H1 (cell line): ENCODE measurements at regions not wholly inside any gene's neighbourhood (a gene's known extent, or its start where the extent isn't known, plus 50 kb on each side); places are given as distances from the start of the nearest gene placed in this dataset.

Source experiments
- CTCF ChIA-PET: fragments of 300-600 bp; sonication (Branson Sonifier 250); formaldehyde crosslinking; loops from one replicate; lab custom pipeline; 2021; ENCODE audit not compliant: partially characterized antibody; lab: Charles Lee
- POLR2A ChIA-PET: fragments of 300-600 bp; sonication (Branson Sonifier 250); formaldehyde crosslinking; loops from one replicate; lab custom pipeline; 2021; ENCODE audit warnings: inconsistent platforms; ENCODE audit not compliant: partially characterized antibody; lab: Charles Lee
- DNase-seq, 2 experiments: peaks; one replicate each; pipeline versions ENCODE4 v3.0.0 to v3.0.0-alpha.2; 2010 to 2022; ENCODE audit warnings: low spot score in 2 of 2, low read depth in 1 of 2, mixed read lengths in 1 of 2
- FAIRE-seq: peaks from 2 replicates; lab custom pipeline; 2011; peaks lifted over from hg19 to GRCh38; lab: Jason Lieb, UNC
- H2AFZ ChIP-seq: 2 replicates; pipeline ENCODE4 v1.8.1; 2012; ENCODE audit warnings: low read length, inconsistent platforms
- H2AK5ac ChIP-seq: 2 replicates; pipeline ENCODE4 v1.6.1; 2013; ENCODE audit warnings: low read depth, low read length
- H2BK120ac ChIP-seq: replicated peaks from 2 replicates; pipeline ENCODE3; 2013; ENCODE audit warnings: low read depth, low read length, inconsistent platforms
- H2BK12ac ChIP-seq: 2 replicates; pipeline ENCODE4 v1.6.1; 2013; ENCODE audit warnings: low read depth, low read length
- H2BK15ac ChIP-seq: 2 replicates; pipeline ENCODE4 v1.6.1; 2013; ENCODE audit warnings: low read length
- H2BK20ac ChIP-seq: 2 replicates; pipeline ENCODE4 v1.6.1; 2013; ENCODE audit warnings: low read length
- H2BK5ac ChIP-seq: 2 replicates; pipeline ENCODE4 v1.6.1; 2013; ENCODE audit warnings: low read depth, low read length
- H3K14ac ChIP-seq: 2 replicates; pipeline ENCODE4 v1.6.1; 2013; ENCODE audit warnings: inconsistent platforms; ENCODE audit not compliant: insufficient read length
- H3K18ac ChIP-seq: 2 replicates; pipeline ENCODE4 v1.6.1; 2013; ENCODE audit warnings: low read length; ENCODE audit errors: extremely low read depth
- H3K23ac ChIP-seq: 2 replicates; pipeline ENCODE4 v1.6.1; 2013; ENCODE audit warnings: inconsistent platforms; ENCODE audit not compliant: insufficient read length
- H3K23me2 ChIP-seq: 2 replicates; pipeline ENCODE4 v1.6.1; 2013; ENCODE audit warnings: low read depth, low read length
- H3K27ac ChIP-seq: 2 replicates; pipeline ENCODE4 v1.6.1; 2011; ENCODE audit warnings: low read depth, low read length, inconsistent platforms
- H3K27me3 ChIP-seq, 4 experiments: replicated peaks in 1 of 4; 1 replicate in 1 of 4; 2 replicates in 3 of 4; pipeline versions ENCODE4 v1.6.1 to v1.8.1; 2011 to 2013; ENCODE audit warnings: low read length in 3 of 4, mild to moderate bottlenecking in 3 of 4, inconsistent platforms in 2 of 4, mixed read lengths in 2 of 4, moderate library complexity in 1 of 4; ENCODE audit not compliant: control insufficient read depth in 3 of 4, insufficient read depth in 3 of 4; ENCODE audit errors: extremely low read depth in 1 of 4
- H3K36me3 ChIP-seq, 4 experiments: 2 replicates each; pipeline versions ENCODE4 v1.6.1 to v1.8.1; 2011 to 2013; ENCODE audit warnings: mild to moderate bottlenecking in 4 of 4, low read length in 3 of 4, moderate library complexity in 2 of 4, control low read depth in 1 of 4, inconsistent platforms in 1 of 4; ENCODE audit not compliant: insufficient read depth in 4 of 4, control insufficient read depth in 2 of 4
- H3K4ac ChIP-seq: replicated peaks from 2 replicates; pipeline ENCODE3; 2013; ENCODE audit warnings: low read length, low read depth, mixed read lengths, inconsistent platforms; ENCODE audit not compliant: insufficient read length
- H3K4me1 ChIP-seq, 4 experiments: replicated peaks in 1 of 4; 1 replicate in 1 of 4; 2 replicates in 3 of 4; pipeline versions ENCODE4 v1.6.1 to v1.8.1; 2011 to 2013; ENCODE audit warnings: low read length in 3 of 4, inconsistent platforms in 2 of 4, mixed read lengths in 1 of 4; ENCODE audit not compliant: insufficient read depth in 4 of 4, control insufficient read depth in 3 of 4
- H3K4me2 ChIP-seq, 2 experiments: 2 replicates each; pipeline versions ENCODE4 v1.6.1 to v1.8.1; 2011 to 2013; ENCODE audit warnings: low read depth in 2 of 2, low read length in 2 of 2, control low read depth in 1 of 2, inconsistent platforms in 1 of 2, mild to moderate bottlenecking in 1 of 2; ENCODE audit not compliant: insufficient read depth in 1 of 2
- H3K4me3 ChIP-seq, 4 experiments: fragments of 200-600, 300-600 bp in 1 of 4; sonication (generic), shearing (Covaris generic), sonication (Bioruptor Twin) in 1 of 4; 2 replicates each; pipeline versions ENCODE4 v1.5.1 to v1.8.1; 2011 to 2016; ENCODE audit warnings: low read length in 4 of 4, low read depth in 3 of 4, control low read depth in 2 of 4, inconsistent platforms in 2 of 4, mild to moderate bottlenecking in 2 of 4, mixed read lengths in 1 of 4, moderate library complexity in 1 of 4; ENCODE audit not compliant: insufficient read depth in 2 of 4; ENCODE audit errors: extremely low read depth in 1 of 4
- H3K56ac ChIP-seq: replicated peaks from 2 replicates; pipeline ENCODE3; 2013; ENCODE audit warnings: low read depth, mild to moderate bottlenecking, mixed read lengths, low read length, inconsistent platforms; ENCODE audit not compliant: insufficient read length
- H3K79me1 ChIP-seq: 2 replicates; pipeline ENCODE4 v1.6.1; 2013; ENCODE audit warnings: low read depth, low read length, control low read depth
- H3K79me2 ChIP-seq, 2 experiments: 2 replicates each; pipeline versions ENCODE4 v1.6.1 to v1.8.1; 2012 to 2013; ENCODE audit warnings: low read length in 2 of 2, mild to moderate bottlenecking in 2 of 2, inconsistent platforms in 1 of 2; ENCODE audit not compliant: insufficient read depth in 2 of 2, control insufficient read depth in 1 of 2
- H3K9ac ChIP-seq, 4 experiments: replicated peaks in 1 of 4; 1 replicate in 1 of 4; 2 replicates in 3 of 4; pipeline versions ENCODE4 v1.6.1 to v1.8.1; 2011 to 2013; ENCODE audit warnings: low read depth in 3 of 4, low read length in 3 of 4, control low read depth in 2 of 4, mild to moderate bottlenecking in 2 of 4, moderate library complexity in 2 of 4, inconsistent platforms in 1 of 4; ENCODE audit errors: extremely low read depth in 1 of 4
- H3K9me3 ChIP-seq, 2 experiments: 2 replicates each; pipeline versions ENCODE4 v1.6.1 to v1.8.1; 2012 to 2013; ENCODE audit warnings: mild to moderate bottlenecking in 2 of 2, moderate library complexity in 2 of 2, control low read depth in 1 of 2, inconsistent platforms in 1 of 2, low read depth in 1 of 2, low read length in 1 of 2, mixed read lengths in 1 of 2; ENCODE audit not compliant: insufficient read depth in 2 of 2
- H4K20me1 ChIP-seq, 2 experiments: replicated peaks in 1 of 2; 2 replicates each; pipeline versions ENCODE3 to v1.8.1; 2011 to 2013; ENCODE audit warnings: inconsistent platforms in 2 of 2, low read length in 2 of 2, mild to moderate bottlenecking in 1 of 2; ENCODE audit not compliant: insufficient read depth in 2 of 2, control insufficient read depth in 1 of 2
- H4K5ac ChIP-seq: 2 replicates; pipeline ENCODE4 v1.6.1; 2013; ENCODE audit warnings: low read length, low read depth, mixed read lengths, inconsistent platforms; ENCODE audit not compliant: insufficient read length
- H4K8ac ChIP-seq: 2 replicates; pipeline ENCODE4 v1.8.0; 2013; ENCODE audit warnings: mild to moderate bottlenecking, moderate library complexity, low read length, inconsistent platforms; ENCODE audit not compliant: insufficient read depth; ENCODE audit errors: extremely low read depth
- H4K91ac ChIP-seq: replicated peaks from 2 replicates; pipeline ENCODE3; 2013; ENCODE audit warnings: low read length, mixed read lengths, inconsistent platforms; ENCODE audit not compliant: insufficient read length
- CREB1 ChIP-seq: IDR thresholded peaks from 2 replicates; pipeline ENCODE4 v1.6.1; 2012; ENCODE audit warnings: inconsistent platforms
- PHF8 ChIP-seq: fragments of 200-600 bp; sonication (generic); conservative IDR thresholded peaks from 2 replicates; pipeline ENCODE4 v1.7.1; 2012; ENCODE audit warnings: low read depth, mild to moderate bottlenecking, inconsistent platforms, low read length, moderate library complexity
- RNF2 ChIP-seq: fragments of 200-900, 300-1000 bp; sonication (generic); IDR thresholded peaks from 2 replicates; pipeline ENCODE4 v1.7.1; 2016; ENCODE audit warnings: borderline replicate concordance, low read depth, mild to moderate bottlenecking, antibody characterized with exemption, low read length; ENCODE audit not compliant: poor library complexity, severe bottlenecking; ENCODE audit errors: missing control alignments
- RXRA ChIP-seq: IDR thresholded peaks from 2 replicates; pipeline ENCODE4 v1.6.1; 2011; ENCODE audit warnings: low read depth, mild to moderate bottlenecking, low read length, moderate library complexity; ENCODE audit not compliant: insufficient read depth
- WGBS, 2 experiments: shearing (Covaris generic) in 1 of 2; methylation state at CpG; one replicate each; pipeline versions ENCODE4 v1.1.6 to v1.1.7; 2013 to 2015; ENCODE audit warnings: low lambda C conversion rate in 2 of 2, mixed read lengths in 2 of 2, inconsistent platforms in 1 of 2, low coverage in 1 of 2, missing lambda C conversion rate in 1 of 2; ENCODE audit not compliant: insufficient replicate concordance in 2 of 2, insufficient coverage in 1 of 2, insufficient read length in 1 of 2; ENCODE audit errors: extremely low coverage in 1 of 2, missing lambda C conversion rate in 1 of 2; 5-methylcytosine and 5-hydroxymethylcytosine counted together

- Histone ChIP-seq H3K79me2 (no peaks in the 10 kb centered on the region), H3K27ac (no peak overlapping the region), H4K5ac (no peak overlapping the region), H3K23me2 (no peaks in the 10 kb centered on the region), H3K14ac (no peak overlapping the region), H3K4ac (no peak overlapping the region), H2BK20ac (no peak overlapping the region), H2AK5ac (no peak overlapping the region), H4K91ac (no peak overlapping the region), H3K18ac (no peak overlapping the region), H2BK5ac (no peak overlapping the region), H4K8ac (no peak overlapping the region), H3K79me1 (no peaks in the 10 kb centered on the region), H3K56ac (no peak overlapping the region), H3K9me3 (no peaks in the 10 kb centered on the region), H2BK120ac (no peak overlapping the region), H3K23ac (no peak overlapping the region), H2BK15ac (no peak overlapping the region), H3K4me3 (no peak overlapping the region), H2BK12ac (no peak overlapping the region), H4K20me1 (no peaks in the 10 kb centered on the region), H3K27me3 (no peaks in the 10 kb centered on the region), H3K9ac (no peak overlapping the region), H3K4me2 (no peak overlapping the region), H3K36me3 (peaks cover 0 to 2% (median 0%) of the 10 kb centered on the region in 4 experiments; a peak in 1 of 8 replicates), H2AFZ (no peak overlapping the region), H3K4me1 (no peaks in the 10 kb centered on the region)
- ChIA-PET CTCF (interaction anchor here (0.6 to 2.2 kb wide), 4 partner anchors 9 to 214 kb away, joined by 3 to 12 read pairs (median 4); no protein-coding TSS in a partner anchor), POLR2A (interaction anchor here (1.1 kb wide), 1 partner anchor 170 kb away, joined by 3 read pairs; no protein-coding TSS in a partner anchor)
- WGBS, 2 experiments = 96% methylated on average over 3 of the region's 3 CpGs; no CpG with 5 or more reads in 1 of the 2 experiments
- FAIRE-seq = no peak
- DNase-seq = no peak
- TF ChIP-seq CREB1 = no peak
- no peak for TF ChIP-seq RNF2
- TF ChIP-seq PHF8 = no peak
- TF ChIP-seq RXRA = no peak
These were observed 293.8 kb upstream of the CHAC2 start for GRCh38 chr2:53473775-53474311.
